ENCODE measurements at regions not wholly inside any gene's neighbourhood (a gene's known extent, or its start where the extent isn't known, plus 50 kb on each side); places are given as distances from the start of the nearest gene placed in this dataset.

DNA sequence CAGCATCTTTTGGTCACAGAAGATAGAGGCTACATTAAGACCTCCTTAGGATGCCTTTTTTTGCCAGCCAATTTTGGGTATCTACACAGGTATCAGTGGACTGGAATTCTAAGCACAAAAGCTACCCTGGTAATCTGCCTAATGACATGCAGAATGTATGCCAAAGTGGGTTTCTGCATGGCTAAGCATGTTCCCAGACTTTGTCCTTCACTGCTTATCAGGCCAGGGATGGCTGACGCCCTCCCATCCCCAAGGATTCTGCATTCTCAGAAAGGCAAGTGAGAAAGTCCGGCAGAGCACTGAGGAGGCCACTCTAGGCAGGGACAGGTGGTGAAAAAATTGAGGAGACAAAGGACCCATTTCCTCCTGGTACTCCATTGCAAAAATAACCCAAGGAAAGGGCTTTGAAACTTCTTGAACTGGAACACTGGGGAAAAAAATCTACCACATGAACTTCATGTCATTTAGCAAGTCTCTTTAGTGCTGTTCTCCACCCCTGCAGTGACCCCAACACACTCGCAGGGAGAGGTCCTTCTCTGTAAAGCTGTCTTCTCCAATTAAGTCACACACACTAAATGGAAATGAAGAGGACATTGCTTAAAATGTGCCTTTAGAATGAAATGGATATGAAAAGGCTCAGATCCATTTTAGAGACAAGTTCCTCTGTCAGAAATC lies 91.7 kb upstream of the MAX start:
- no peak for FAIRE-seq
- DNase-seq (ENCODE audit: low read depth, low spot score): no peak
- H3K27me3 ChIP-seq (ENCODE audit: control insufficient read depth, extremely low read depth, insufficient read depth, low read length): no peaks in the 10 kb centered on the region
- no peak overlapping the region for H3K4me2 ChIP-seq (ENCODE audit: control insufficient read depth, extremely low read depth, insufficient read depth, low read depth, low read length)
- no peak overlapping the region for H2AFZ ChIP-seq (ENCODE audit: control insufficient read depth, low read length)
- H3K36me3 ChIP-seq (ENCODE audit: control insufficient read depth in 2 of 2, extremely low read depth in 1 of 2, insufficient read depth in 2 of 2, low read length in 2 of 2): no peaks in the 10 kb centered on the region
- no peaks in the 10 kb centered on the region for H3K79me2 ChIP-seq (ENCODE audit: control insufficient read depth, insufficient read depth, low read length)
- no peaks in the 10 kb centered on the region for H3K4me1 ChIP-seq (ENCODE audit: control insufficient read depth, extremely low read depth, insufficient read depth, low read length)
- no peak overlapping the region for H3K4me3 ChIP-seq (ENCODE audit: control insufficient read depth in 2 of 3, extremely low read depth in 1 of 3, insufficient read depth in 2 of 3, low read depth in 1 of 3, low read length in 3 of 3)
- no peaks in the 10 kb centered on the region for H3K9me3 ChIP-seq (ENCODE audit: control insufficient read depth, low read depth, low read length)
- H4K20me1 ChIP-seq (ENCODE audit: control insufficient read depth, extremely low read depth, insufficient read depth, low read length): no peaks in the 10 kb centered on the region
- dilution Hi-C loops (cut with MboI; ENCODE audit: extremely low pct_ligation_motif_present, low sequenced_read_pairs): no loop called here
- H3K9ac ChIP-seq (ENCODE audit: control insufficient read depth, extremely low read depth, insufficient read depth, low read length): no peak overlapping the region
- no peak overlapping the region for H3K27ac ChIP-seq (ENCODE audit: control insufficient read depth, insufficient read depth, low read length)
- no peaks in the 10 kb centered on the region for H3K9me1 ChIP-seq (ENCODE audit: control insufficient read depth, extremely low read depth, insufficient read depth, low read length)
- TF ChIP-seq EZH2 (IDR thresholded peaks at IDR 0.05; ENCODE audit: low read length): no peak
- TF ChIP-seq, protein P1, sequence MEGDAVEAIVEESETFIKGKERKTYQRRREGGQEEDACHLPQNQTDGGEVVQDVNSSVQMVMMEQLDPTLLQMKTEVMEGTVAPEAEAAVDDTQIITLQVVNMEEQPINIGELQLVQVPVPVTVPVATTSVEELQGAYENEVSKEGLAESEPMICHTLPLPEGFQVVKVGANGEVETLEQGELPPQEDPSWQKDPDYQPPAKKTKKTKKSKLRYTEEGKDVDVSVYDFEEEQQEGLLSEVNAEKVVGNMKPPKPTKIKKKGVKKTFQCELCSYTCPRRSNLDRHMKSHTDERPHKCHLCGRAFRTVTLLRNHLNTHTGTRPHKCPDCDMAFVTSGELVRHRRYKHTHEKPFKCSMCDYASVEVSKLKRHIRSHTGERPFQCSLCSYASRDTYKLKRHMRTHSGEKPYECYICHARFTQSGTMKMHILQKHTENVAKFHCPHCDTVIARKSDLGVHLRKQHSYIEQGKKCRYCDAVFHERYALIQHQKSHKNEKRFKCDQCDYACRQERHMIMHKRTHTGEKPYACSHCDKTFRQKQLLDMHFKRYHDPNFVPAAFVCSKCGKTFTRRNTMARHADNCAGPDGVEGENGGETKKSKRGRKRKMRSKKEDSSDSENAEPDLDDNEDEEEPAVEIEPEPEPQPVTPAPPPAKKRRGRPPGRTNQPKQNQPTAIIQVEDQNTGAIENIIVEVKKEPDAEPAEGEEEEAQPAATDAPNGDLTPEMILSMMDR (optimal IDR thresholded peaks at IDR 0.05 in 1 of 3, IDR thresholded peaks at IDR 0.05 in 1 of 3, conservative IDR thresholded peaks at IDR 0.05 in 1 of 3; ENCODE audit: extremely low read depth in 1 of 3, insufficient read depth in 2 of 3, low read length in 3 of 3): no peak

DNA sequence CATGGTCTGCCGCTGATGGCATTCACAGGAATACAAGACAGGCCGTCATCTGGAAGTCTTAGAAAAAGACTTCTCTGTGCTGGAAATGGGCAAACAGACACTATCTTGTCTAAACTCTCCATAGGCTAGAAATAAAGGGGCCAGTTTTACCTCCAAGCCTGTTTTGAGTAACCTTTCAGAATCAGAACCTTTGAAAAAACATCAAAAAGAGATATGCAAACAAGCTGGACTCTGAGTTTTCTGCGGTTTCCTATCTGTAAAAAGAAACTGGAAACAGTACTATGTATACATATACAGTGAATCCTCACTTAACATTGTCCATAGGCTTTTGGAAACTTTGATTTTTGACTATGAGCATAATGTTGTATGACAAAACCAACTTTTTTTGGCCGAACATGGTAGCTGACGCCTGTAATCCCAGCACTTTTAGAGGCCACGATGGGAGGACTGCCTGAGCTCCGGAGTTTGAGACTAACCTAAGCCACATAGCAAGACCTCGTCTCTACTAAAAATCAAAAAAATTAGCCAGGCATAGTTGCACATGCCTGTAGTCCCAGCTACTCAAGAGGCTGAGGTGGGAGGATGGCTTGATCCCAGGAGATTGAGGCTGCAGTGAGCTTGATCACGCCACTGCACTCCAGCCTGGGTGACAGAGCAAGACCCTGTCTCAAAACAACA lies 92.9 kb upstream of the MAX start:
- FAIRE-seq (no peak), DNase-seq (ENCODE audit: low read depth, low spot score) (no peak)
- TF ChIP-seq EZH2 (IDR thresholded peaks at IDR 0.05; ENCODE audit: low read length): no peak
- TF ChIP-seq, protein P1 (optimal IDR thresholded peaks at IDR 0.05 in 1 of 3, IDR thresholded peaks at IDR 0.05 in 1 of 3, conservative IDR thresholded peaks at IDR 0.05 in 1 of 3; ENCODE audit: extremely low read depth in 1 of 3, insufficient read depth in 2 of 3, low read length in 3 of 3): no peak
- Histone ChIP-seq H3K27me3 (ENCODE audit: control insufficient read depth, extremely low read depth, insufficient read depth, low read length) (no peaks in the 10 kb centered on the region), H3K36me3 (ENCODE audit: control insufficient read depth in 2 of 2, extremely low read depth in 1 of 2, insufficient read depth in 2 of 2, low read length in 2 of 2) (no peaks in the 10 kb centered on the region), H4K20me1 (ENCODE audit: control insufficient read depth, extremely low read depth, insufficient read depth, low read length) (no peaks in the 10 kb centered on the region), H3K79me2 (ENCODE audit: control insufficient read depth, insufficient read depth, low read length) (no peaks in the 10 kb centered on the region), H3K9me3 (ENCODE audit: control insufficient read depth, low read depth, low read length) (no peaks in the 10 kb centered on the region), H3K27ac (ENCODE audit: control insufficient read depth, insufficient read depth, low read length) (no peak overlapping the region), H2AFZ (ENCODE audit: control insufficient read depth, low read length) (no peak overlapping the region), H3K4me2 (ENCODE audit: control insufficient read depth, extremely low read depth, insufficient read depth, low read depth, low read length) (no peak overlapping the region), H3K9me1 (ENCODE audit: control insufficient read depth, extremely low read depth, insufficient read depth, low read length) (no peaks in the 10 kb centered on the region), H3K9ac (ENCODE audit: control insufficient read depth, extremely low read depth, insufficient read depth, low read length) (no peak overlapping the region), H3K4me1 (ENCODE audit: control insufficient read depth, extremely low read depth, insufficient read depth, low read length) (no peaks in the 10 kb centered on the region), H3K4me3 (ENCODE audit: control insufficient read depth in 2 of 3, extremely low read depth in 1 of 3, insufficient read depth in 2 of 3, low read depth in 1 of 3, low read length in 3 of 3) (no peak overlapping the region)
- dilution Hi-C loops (cut with MboI; ENCODE audit: extremely low pct_ligation_motif_present, low sequenced_read_pairs): no loop called here

Measured in keratinocyte (primary cell).